ENCODE measurements at regions not wholly inside any gene's neighbourhood (a gene's known extent, or its start where the extent isn't known, plus 50 kb on each side); places are given as distances from the start of the nearest gene placed in this dataset.

DNA sequence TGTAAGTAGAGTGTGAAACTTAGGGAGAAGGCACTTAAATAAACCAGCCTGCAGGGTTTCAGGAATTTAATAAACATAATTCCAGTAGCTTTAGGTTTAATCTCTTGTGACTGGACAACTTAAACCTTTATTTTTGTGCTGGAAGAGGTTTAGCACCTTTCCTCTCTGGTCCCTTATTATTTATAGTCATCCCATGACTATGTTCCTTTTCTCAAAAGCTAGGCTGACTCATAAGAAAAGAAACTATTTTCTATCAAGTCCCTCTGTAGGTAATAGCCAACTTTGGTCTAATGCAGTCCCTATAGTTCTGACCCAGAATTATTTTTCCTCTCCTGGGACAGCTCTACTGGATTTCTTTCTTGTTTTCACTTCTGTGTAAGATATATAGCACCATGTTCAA lies 588.9 kb downstream of the NR2F1-AS1 start:
- TF ChIP-seq EP300 (IDR thresholded peaks at IDR 0.05; ENCODE audit: borderline replicate concordance) (no peak), REST (IDR thresholded peaks at IDR 0.05; ENCODE audit: low read depth) (no peak), ZBTB7A (IDR thresholded peaks at IDR 0.05; ENCODE audit: low read depth) (no peak), RAD21 (IDR thresholded peaks at IDR 0.05; ENCODE audit: low read depth) (no peak), EGR1 (IDR thresholded peaks at IDR 0.05) (no peak), CREB1 (IDR thresholded peaks at IDR 0.05; ENCODE audit: low read depth) (no peak), NFIC (IDR thresholded peaks at IDR 0.05) (no peak), TAF1 (IDR thresholded peaks at IDR 0.05; ENCODE audit: low read depth) (no peak), CEBPB (IDR thresholded peaks at IDR 0.05) (no peak), TEAD4 (IDR thresholded peaks at IDR 0.05) (no peak), TCF12 (IDR thresholded peaks at IDR 0.05; ENCODE audit: low read depth) (no peak), FOXM1 (IDR thresholded peaks at IDR 0.05; ENCODE audit: borderline replicate concordance, low read depth) (no peak), USF1 (IDR thresholded peaks at IDR 0.05) (no peak)
- TF ChIP-seq, protein P1, sequence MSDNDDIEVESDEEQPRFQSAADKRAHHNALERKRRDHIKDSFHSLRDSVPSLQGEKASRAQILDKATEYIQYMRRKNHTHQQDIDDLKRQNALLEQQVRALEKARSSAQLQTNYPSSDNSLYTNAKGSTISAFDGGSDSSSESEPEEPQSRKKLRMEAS (IDR thresholded peaks at IDR 0.05), result no peak

DNA sequence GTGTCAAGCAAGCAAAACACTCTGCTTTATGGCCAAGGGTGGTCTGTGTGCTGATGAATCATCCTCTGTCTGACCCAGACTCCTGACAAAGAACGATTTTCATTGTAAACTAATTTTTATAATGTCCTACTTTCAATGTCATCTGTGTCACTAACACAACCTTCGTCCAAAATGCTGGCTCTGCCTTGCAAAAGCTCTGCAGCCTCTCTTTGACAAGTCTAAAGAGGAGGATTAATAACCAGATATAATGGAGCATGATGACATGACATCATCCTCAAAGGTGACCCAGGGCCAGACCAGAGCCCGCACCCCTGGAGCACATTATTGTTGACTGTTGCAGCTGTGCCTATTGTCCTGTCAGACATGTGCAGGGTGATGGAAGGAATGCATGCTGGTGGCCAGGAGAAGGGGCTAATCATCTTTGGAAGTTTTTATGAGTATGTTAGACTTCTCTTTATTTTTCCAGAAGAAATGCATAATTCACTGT lies 589.4 kb downstream of the NR2F1-AS1 start:
- TF ChIP-seq FOXM1 (IDR thresholded peaks at IDR 0.05; ENCODE audit: borderline replicate concordance, low read depth), result no peak

GRCh38 chr5:92990771-92991170 lies 590.2 kb downstream of the NR2F1-AS1 start:
- no peak for TF ChIP-seq YY1 (IDR thresholded peaks at IDR 0.05; ENCODE audit: low read depth)
- no peak for TF ChIP-seq RAD21 (IDR thresholded peaks at IDR 0.05; ENCODE audit: low read depth)
- no peak for TF ChIP-seq REST (IDR thresholded peaks at IDR 0.05; ENCODE audit: low read depth)

DNA sequence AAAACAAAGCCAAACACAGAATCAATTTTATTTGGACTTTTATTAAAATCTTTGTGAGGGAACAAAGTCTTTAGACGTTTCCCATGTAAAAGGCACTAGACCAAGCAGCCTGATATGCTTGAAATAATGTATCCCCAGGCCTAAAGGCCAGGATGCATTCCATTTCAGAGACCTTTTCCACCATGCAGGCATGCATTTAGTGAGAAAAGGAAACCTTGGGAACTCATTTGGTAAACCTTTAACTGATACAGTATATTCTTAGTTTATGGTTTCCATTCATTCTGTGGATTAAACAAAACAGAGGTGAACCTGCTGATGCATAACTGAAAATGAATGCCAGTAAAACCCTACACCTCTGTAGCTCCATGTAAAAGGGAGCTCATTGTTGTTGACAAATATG lies 600.0 kb downstream of the NR2F1-AS1 start:
- TF ChIP-seq FOXM1 (IDR thresholded peaks at IDR 0.05; ENCODE audit: borderline replicate concordance, low read depth) (no peak), TAF1 (IDR thresholded peaks at IDR 0.05; ENCODE audit: low read depth) (no peak), REST (IDR thresholded peaks at IDR 0.05; ENCODE audit: low read depth) (no peak), EP300 (IDR thresholded peaks at IDR 0.05; ENCODE audit: borderline replicate concordance) (no peak), CEBPB (IDR thresholded peaks at IDR 0.05) (no peak), USF1 (IDR thresholded peaks at IDR 0.05) (no peak), EGR1 (IDR thresholded peaks at IDR 0.05) (no peak), YY1 (IDR thresholded peaks at IDR 0.05; ENCODE audit: low read depth) (no peak), TEAD4 (IDR thresholded peaks at IDR 0.05) (no peak), RAD21 (IDR thresholded peaks at IDR 0.05; ENCODE audit: low read depth) (no peak), NFIC (IDR thresholded peaks at IDR 0.05) (no peak), TCF12 (IDR thresholded peaks at IDR 0.05; ENCODE audit: low read depth) (no peak)
- TF ChIP-seq, protein P1 (IDR thresholded peaks at IDR 0.05), result no peak

- TF ChIP-seq REST (IDR thresholded peaks at IDR 0.05; ENCODE audit: low read depth) (no peak), NFIC (IDR thresholded peaks at IDR 0.05) (no peak), CREB1 (IDR thresholded peaks at IDR 0.05; ENCODE audit: low read depth) (no peak), EGR1 (IDR thresholded peaks at IDR 0.05) (no peak), YY1 (IDR thresholded peaks at IDR 0.05; ENCODE audit: low read depth) (no peak), FOXM1 (IDR thresholded peaks at IDR 0.05; ENCODE audit: borderline replicate concordance, low read depth) (no peak), USF1 (IDR thresholded peaks at IDR 0.05) (no peak), ZBTB7A (IDR thresholded peaks at IDR 0.05; ENCODE audit: low read depth) (no peak), TAF1 (IDR thresholded peaks at IDR 0.05; ENCODE audit: low read depth) (no peak), CEBPB (IDR thresholded peaks at IDR 0.05) (no peak), RAD21 (IDR thresholded peaks at IDR 0.05; ENCODE audit: low read depth) (no peak), EP300 (IDR thresholded peaks at IDR 0.05; ENCODE audit: borderline replicate concordance) (no peak), TCF12 (IDR thresholded peaks at IDR 0.05; ENCODE audit: low read depth) (no peak)
- TF ChIP-seq, protein P1 (IDR thresholded peaks at IDR 0.05), result no peak
These were observed 600.5 kb downstream of the NR2F1-AS1 start for GRCh38 chr5:92980491-92980890.
